GM23338 (cell line): ENCODE measurements at regions not wholly inside any gene's neighbourhood (a gene's known extent, or its start where the extent isn't known, plus 50 kb on each side); places are given as distances from the start of the nearest gene placed in this dataset.

Experiments used
- ATAC-seq: fragments of 200-7000 bp; cut with Tn5 transposase; 3 replicates; pipeline ENCODE4 v1.9.1; 2020
- DNase-seq: peaks from one replicate; pipeline ENCODE4 v3.0.0-alpha.2; 2015; ENCODE audit warnings: low spot score
- H2AFZ ChIP-seq: fragments of 200-600 bp; sonication (generic); 2 replicates; pipeline ENCODE4 v1.8.0; 2016; ENCODE audit warnings: antibody characterized with exemption, mild to moderate bottlenecking, moderate library complexity
- H3F3A ChIP-seq: fragments of 200-600 bp; sonication (generic); replicated peaks from 2 replicates; pipeline ENCODE4 v1.8.0; 2017; ENCODE audit warnings: antibody characterized with exemption, mixed run types, low read depth
- H3K27ac ChIP-seq: fragments of 200-600 bp; sonication (generic); 2 replicates; pipeline ENCODE4 v1.6.1; 2016; ENCODE audit warnings: low read depth
- H3K27me3 ChIP-seq: fragments of 200-600 bp; sonication (generic); 2 replicates; pipeline ENCODE4 v1.8.0; 2016; ENCODE audit warnings: mild to moderate bottlenecking, mixed run types, moderate library complexity; ENCODE audit not compliant: insufficient read depth
- H3K36me3 ChIP-seq: fragments of 200-600 bp; sonication (generic); 2 replicates; pipeline ENCODE4 v1.8.0; 2016; ENCODE audit warnings: mild to moderate bottlenecking; ENCODE audit not compliant: insufficient read depth
- H3K4me1 ChIP-seq: fragments of 200-600 bp; sonication (generic); 2 replicates; pipeline ENCODE4 v1.8.0; 2016; ENCODE audit warnings: mild to moderate bottlenecking, moderate library complexity; ENCODE audit not compliant: insufficient read depth
- H3K4me2 ChIP-seq: fragments of 200-600 bp; sonication (generic); 2 replicates; pipeline ENCODE4 v1.7.1; 2017; ENCODE audit warnings: mixed run types
- H3K4me3 ChIP-seq: fragments of 200-600 bp; sonication (generic); 2 replicates; pipeline ENCODE4 v1.6.1; 2016; ENCODE audit warnings: mixed run types
- H3K79me2 ChIP-seq: fragments of 200-600 bp; sonication (generic); replicated peaks from 2 replicates; pipeline ENCODE4 v1.8.0; 2017; ENCODE audit warnings: mild to moderate bottlenecking; ENCODE audit not compliant: insufficient read depth
- H3K9me2 ChIP-seq: fragments of 200-600 bp; sonication (generic); 2 replicates; pipeline ENCODE4 v1.8.0; 2017; ENCODE audit not compliant: insufficient read depth
- H4K20me1 ChIP-seq: fragments of 200-600 bp; sonication (generic); replicated peaks from 2 replicates; pipeline ENCODE4 v1.8.0; 2017; ENCODE audit warnings: mild to moderate bottlenecking; ENCODE audit not compliant: insufficient read depth
- H3K27ac Mint-ChIP-seq: 2 replicates; pipeline ENCODE4 v1.8.0; 2020; ENCODE audit warnings: inconsistent platforms, mild to moderate bottlenecking, moderate library complexity, mixed read lengths
- H3K27me3 Mint-ChIP-seq: 3 replicates; pipeline ENCODE4 v1.8.0; 2022; ENCODE audit warnings: low read depth, mild to moderate bottlenecking, moderate library complexity, mixed read lengths, inconsistent platforms; ENCODE audit not compliant: insufficient read depth, poor library complexity
- H3K36me3 Mint-ChIP-seq: 3 replicates; pipeline ENCODE4 v1.8.0; 2021; ENCODE audit warnings: low read depth, mild to moderate bottlenecking, inconsistent platforms, moderate library complexity, mixed read lengths
- H3K4me1 Mint-ChIP-seq: 3 replicates; pipeline ENCODE4 v1.8.0; 2020; ENCODE audit warnings: mild to moderate bottlenecking, inconsistent platforms, mixed read lengths
- H3K4me3 Mint-ChIP-seq: 3 replicates; pipeline ENCODE4 v1.8.0; 2021; ENCODE audit warnings: moderate library complexity, mild to moderate bottlenecking, inconsistent platforms, mixed read lengths
- H3K9me3 Mint-ChIP-seq: 3 replicates; pipeline ENCODE4 v1.8.0; 2020; ENCODE audit warnings: moderate library complexity, mild to moderate bottlenecking, inconsistent platforms, mixed read lengths
- CREB1 ChIP-seq: fragments of 250-450 bp; sonication (Bioruptor Pico); IDR thresholded peaks from 2 replicates; pipeline ENCODE4 v1.5.0; 2020; ENCODE audit warnings: low read depth, mild to moderate bottlenecking, moderate library complexity
- EZH2 ChIP-seq: fragments of 200-600 bp; sonication (generic); IDR thresholded peaks from one replicate; pipeline ENCODE4 v1.8.0; 2017; ENCODE audit warnings: antibody characterized with exemption, mild to moderate bottlenecking, low read depth; ENCODE audit not compliant: unreplicated experiment
- EZH2phosphoT487 ChIP-seq: fragments of 200-600 bp; sonication (generic); IDR thresholded peaks from one replicate; pipeline ENCODE4 v1.8.1; 2018; ENCODE audit warnings: antibody characterized with exemption; ENCODE audit not compliant: unreplicated experiment
- JUNB ChIP-seq: IDR thresholded peaks from one replicate; pipeline ENCODE4 v1.6.1; 2016; ENCODE audit warnings: antibody characterized with exemption; ENCODE audit not compliant: unreplicated experiment
- NANOG ChIP-seq: IDR thresholded peaks from 2 replicates; pipeline ENCODE4 v1.6.1; 2016; ENCODE audit warnings: antibody characterized with exemption, borderline replicate concordance
- POLR2AphosphoS5 ChIP-seq: IDR thresholded peaks from 2 replicates; pipeline ENCODE4 v1.6.1; 2016; ENCODE audit warnings: antibody characterized with exemption, low read depth
- STAT1 ChIP-seq: IDR thresholded peaks from one replicate; pipeline ENCODE4 v1.6.1; 2016; ENCODE audit warnings: antibody characterized with exemption; ENCODE audit not compliant: unreplicated experiment
- ZNF331 ChIP-seq: fragments of 250-450 bp; sonication (Bioruptor Pico); IDR thresholded peaks from 2 replicates; pipeline ENCODE4 v1.5.0; 2020; ENCODE audit warnings: low read depth, mild to moderate bottlenecking, moderate library complexity
- TF ChIP-seq, protein P1 (sequence below), 2 experiments: fragments of 200-600 bp in 1 of 2; sonication (generic) in 1 of 2; conservative IDR thresholded peaks; 2 replicates each; pipeline versions ENCODE4 v1.5.1 to v1.6.1; 2016 to 2017; ENCODE audit warnings: antibody characterized with exemption in 2 of 2, low read depth in 2 of 2, mild to moderate bottlenecking in 2 of 2, moderate library complexity in 1 of 2
- TF ChIP-seq, protein P2 (sequence below): IDR thresholded peaks from 2 replicates; pipeline ENCODE4 v1.6.1; 2016; ENCODE audit warnings: antibody characterized with exemption

DNA sequence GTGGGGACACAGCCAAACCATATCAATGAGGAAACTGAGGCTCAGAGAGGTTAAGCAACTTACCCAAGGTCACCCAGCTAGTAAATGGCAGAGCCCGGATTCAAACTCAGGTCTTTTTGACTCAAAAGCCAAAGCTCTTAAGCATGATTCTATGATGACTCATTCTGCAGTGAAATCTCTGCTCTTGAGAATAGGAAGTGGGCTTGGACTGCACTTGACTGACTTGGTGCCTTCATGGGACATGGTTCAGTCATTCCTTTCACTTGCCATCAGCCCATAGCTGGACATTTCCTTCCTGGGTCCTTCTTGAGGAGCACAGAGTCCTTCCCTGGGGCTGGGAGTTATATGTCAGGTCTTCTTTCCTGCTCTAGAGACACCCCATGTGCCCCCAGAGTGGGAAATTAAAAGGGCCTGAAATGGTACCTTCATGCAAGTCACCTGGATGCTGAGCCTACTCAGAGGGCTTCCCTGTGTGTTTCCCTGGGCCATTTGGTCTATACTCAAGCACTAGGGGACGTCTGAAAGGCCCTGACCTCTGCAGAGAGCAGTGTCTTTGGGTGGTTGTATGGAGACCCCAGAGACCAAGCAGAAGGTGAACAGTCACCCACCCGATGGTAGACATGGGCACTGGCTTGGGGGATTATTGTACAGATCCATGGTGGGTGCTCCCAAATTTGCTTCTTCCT is 62.4 kb upstream of the SDK1 start:
- no peak for DNase-seq
- H3K27me3 ChIP-seq = no peaks in the 10 kb centered on the region
- H3K4me3 ChIP-seq = no peak overlapping the region
- H3K4me2 ChIP-seq = no peak overlapping the region
- H3K4me1 ChIP-seq = no peaks in the 10 kb centered on the region
- no peak for ATAC-seq
- no peaks in the 10 kb centered on the region for H3K79me2 ChIP-seq
- H2AFZ ChIP-seq = no peak overlapping the region
- no peaks in the 10 kb centered on the region for H4K20me1 ChIP-seq
- Mint-ChIP-seq H3K4me1 (peaks cover 9% of the 10 kb centered on the region; the same call in 2 of the 3 replicates), H3K27me3 (peaks cover 10% of the 10 kb centered on the region), H3K27ac (no peak overlapping the region), H3K36me3 (peaks cover 7% of the 10 kb centered on the region), H3K4me3 (no peak overlapping the region), H3K9me3 (peaks cover 13% of the 10 kb centered on the region)
- no peaks in the 10 kb centered on the region for H3F3A ChIP-seq
- no peak overlapping the region for H3K27ac ChIP-seq
- TF ChIP-seq, protein P1, sequence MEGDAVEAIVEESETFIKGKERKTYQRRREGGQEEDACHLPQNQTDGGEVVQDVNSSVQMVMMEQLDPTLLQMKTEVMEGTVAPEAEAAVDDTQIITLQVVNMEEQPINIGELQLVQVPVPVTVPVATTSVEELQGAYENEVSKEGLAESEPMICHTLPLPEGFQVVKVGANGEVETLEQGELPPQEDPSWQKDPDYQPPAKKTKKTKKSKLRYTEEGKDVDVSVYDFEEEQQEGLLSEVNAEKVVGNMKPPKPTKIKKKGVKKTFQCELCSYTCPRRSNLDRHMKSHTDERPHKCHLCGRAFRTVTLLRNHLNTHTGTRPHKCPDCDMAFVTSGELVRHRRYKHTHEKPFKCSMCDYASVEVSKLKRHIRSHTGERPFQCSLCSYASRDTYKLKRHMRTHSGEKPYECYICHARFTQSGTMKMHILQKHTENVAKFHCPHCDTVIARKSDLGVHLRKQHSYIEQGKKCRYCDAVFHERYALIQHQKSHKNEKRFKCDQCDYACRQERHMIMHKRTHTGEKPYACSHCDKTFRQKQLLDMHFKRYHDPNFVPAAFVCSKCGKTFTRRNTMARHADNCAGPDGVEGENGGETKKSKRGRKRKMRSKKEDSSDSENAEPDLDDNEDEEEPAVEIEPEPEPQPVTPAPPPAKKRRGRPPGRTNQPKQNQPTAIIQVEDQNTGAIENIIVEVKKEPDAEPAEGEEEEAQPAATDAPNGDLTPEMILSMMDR (conservative IDR thresholded peaks at IDR 0.05; ENCODE audit: low read depth in 2 of 2) = no peak
- no peak for TF ChIP-seq NANOG
- TF ChIP-seq STAT1 = no peak
- no peak for TF ChIP-seq ZNF331 (CRISPR knock-in tag)
- TF ChIP-seq EZH2 = no peak
- no peak for TF ChIP-seq CREB1 (CRISPR knock-in tag)
- no peak for TF ChIP-seq EZH2phosphoT487
- TF ChIP-seq POLR2AphosphoS5 = no peak
- no peak for TF ChIP-seq JUNB
- TF ChIP-seq, protein P2, sequence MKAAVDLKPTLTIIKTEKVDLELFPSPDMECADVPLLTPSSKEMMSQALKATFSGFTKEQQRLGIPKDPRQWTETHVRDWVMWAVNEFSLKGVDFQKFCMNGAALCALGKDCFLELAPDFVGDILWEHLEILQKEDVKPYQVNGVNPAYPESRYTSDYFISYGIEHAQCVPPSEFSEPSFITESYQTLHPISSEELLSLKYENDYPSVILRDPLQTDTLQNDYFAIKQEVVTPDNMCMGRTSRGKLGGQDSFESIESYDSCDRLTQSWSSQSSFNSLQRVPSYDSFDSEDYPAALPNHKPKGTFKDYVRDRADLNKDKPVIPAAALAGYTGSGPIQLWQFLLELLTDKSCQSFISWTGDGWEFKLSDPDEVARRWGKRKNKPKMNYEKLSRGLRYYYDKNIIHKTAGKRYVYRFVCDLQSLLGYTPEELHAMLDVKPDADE = no peak
- peaks cover 13% of the 10 kb centered on the region for H3K9me2 ChIP-seq
- no peaks in the 10 kb centered on the region for H3K36me3 ChIP-seq

DNA sequence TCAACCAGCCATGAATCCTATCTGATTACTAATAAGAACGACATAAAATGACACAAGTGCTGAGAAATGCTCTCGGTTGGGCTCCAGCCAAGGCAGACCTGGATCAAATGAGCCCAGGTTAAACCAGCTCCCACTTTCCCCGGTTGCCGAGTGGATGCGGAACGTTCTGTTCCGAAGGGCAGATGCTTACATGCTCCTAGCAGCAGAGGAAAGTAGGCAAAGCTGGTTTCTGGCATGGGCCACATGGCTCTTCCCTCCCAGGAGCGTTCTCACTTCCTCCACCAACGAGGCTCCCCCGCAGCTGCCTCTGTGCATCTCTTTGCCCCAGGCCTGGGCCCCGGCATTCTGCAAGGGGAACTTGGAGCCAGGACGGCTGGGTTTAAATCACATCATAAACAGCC is 61.8 kb upstream of the SDK1 start:
- DNase-seq (no peak), ATAC-seq (no peak)
- Histone ChIP-seq H3K4me1 (no peaks in the 10 kb centered on the region), H3K36me3 (no peaks in the 10 kb centered on the region), H3K4me3 (no peak overlapping the region), H3K27me3 (no peaks in the 10 kb centered on the region), H3K27ac (no peak overlapping the region), H4K20me1 (no peaks in the 10 kb centered on the region), H3K79me2 (no peaks in the 10 kb centered on the region), H3F3A (no peaks in the 10 kb centered on the region), H3K4me2 (no peak overlapping the region), H2AFZ (no peak overlapping the region), H3K9me2 (peaks cover 13% of the 10 kb centered on the region)
- H3K27me3 Mint-ChIP-seq = peaks cover 9% of the 10 kb centered on the region
- H3K36me3 Mint-ChIP-seq = peaks cover 7% of the 10 kb centered on the region
- H3K4me3 Mint-ChIP-seq = no peak overlapping the region
- no peak for TF ChIP-seq NANOG
- H3K4me1 Mint-ChIP-seq = peaks cover 9% of the 10 kb centered on the region; the same call in 2 of the 3 replicates
- H3K9me3 Mint-ChIP-seq = peaks cover 13% of the 10 kb centered on the region
- H3K27ac Mint-ChIP-seq = no peak overlapping the region
